Glutamatergic neuron (in vitro differentiated cells): ENCODE measurements at regions not wholly inside any gene's neighbourhood (a gene's known extent, or its start where the extent isn't known, plus 50 kb on each side); places are given as distances from the start of the nearest gene placed in this dataset.

Experiments
- DNase-seq: peaks from one replicate; pipeline ENCODE4 v3.0.0; 2022
- H3K27ac Mint-ChIP-seq: one replicate; pipeline ENCODE4 v1.8.0; 2020; ENCODE audit warnings: mild to moderate bottlenecking, mixed read lengths, inconsistent platforms; ENCODE audit not compliant: unreplicated experiment
- H3K27me3 Mint-ChIP-seq: one replicate; pipeline ENCODE4 v1.8.0; 2020; ENCODE audit warnings: mild to moderate bottlenecking, moderate library complexity, mixed read lengths, inconsistent platforms; ENCODE audit not compliant: unreplicated experiment
- H3K36me3 Mint-ChIP-seq: one replicate; pipeline ENCODE4 v1.8.0; 2020; ENCODE audit warnings: mild to moderate bottlenecking, mixed read lengths, inconsistent platforms; ENCODE audit not compliant: unreplicated experiment
- H3K4me1 Mint-ChIP-seq: one replicate; pipeline ENCODE4 v1.8.0; 2020; ENCODE audit warnings: mild to moderate bottlenecking, low read depth, mixed read lengths, inconsistent platforms; ENCODE audit not compliant: unreplicated experiment
- H3K4me3 Mint-ChIP-seq: one replicate; pipeline ENCODE4 v1.8.0; 2020; ENCODE audit warnings: mild to moderate bottlenecking, mixed read lengths, inconsistent platforms; ENCODE audit not compliant: unreplicated experiment
- H3K9me3 Mint-ChIP-seq: one replicate; pipeline ENCODE4 v1.8.0; 2020; ENCODE audit warnings: mild to moderate bottlenecking, moderate library complexity, mixed read lengths, inconsistent platforms; ENCODE audit not compliant: unreplicated experiment
- TF ChIP-seq, protein P1 (sequence below): fragments of 200-600 bp; sonication (generic); IDR thresholded peaks from one replicate; pipeline ENCODE4 v1.5.0; 2021; ENCODE audit not compliant: partially characterized antibody, unreplicated experiment

DNA sequence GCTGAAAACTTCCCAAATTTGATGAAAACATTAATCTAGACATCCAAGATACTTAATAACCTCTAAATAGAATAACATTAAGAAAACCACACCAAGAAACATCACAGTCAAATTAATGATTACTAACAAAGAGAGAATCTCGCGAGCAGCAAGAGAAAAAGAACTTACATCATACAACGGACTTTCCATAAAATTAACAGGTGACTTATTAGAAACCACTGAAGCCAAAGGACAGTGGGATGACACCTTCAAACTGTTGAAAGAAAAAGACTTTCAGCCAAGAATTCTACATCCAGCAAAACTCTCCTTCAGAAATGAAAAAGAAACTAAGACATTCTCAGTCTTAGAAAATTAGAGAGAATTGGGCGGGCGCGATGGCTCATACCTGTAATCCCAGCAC, 232.0 kb downstream of the SNCA start:
- Mint-ChIP-seq H3K36me3 (no peaks in the 10 kb centered on the region), H3K27ac (no peak overlapping the region), H3K4me1 (no peaks in the 10 kb centered on the region), H3K27me3 (no peaks in the 10 kb centered on the region), H3K4me3 (no peak overlapping the region), H3K9me3 (no peaks in the 10 kb centered on the region)
- DNase-seq, result no peak
- TF ChIP-seq, protein P1, sequence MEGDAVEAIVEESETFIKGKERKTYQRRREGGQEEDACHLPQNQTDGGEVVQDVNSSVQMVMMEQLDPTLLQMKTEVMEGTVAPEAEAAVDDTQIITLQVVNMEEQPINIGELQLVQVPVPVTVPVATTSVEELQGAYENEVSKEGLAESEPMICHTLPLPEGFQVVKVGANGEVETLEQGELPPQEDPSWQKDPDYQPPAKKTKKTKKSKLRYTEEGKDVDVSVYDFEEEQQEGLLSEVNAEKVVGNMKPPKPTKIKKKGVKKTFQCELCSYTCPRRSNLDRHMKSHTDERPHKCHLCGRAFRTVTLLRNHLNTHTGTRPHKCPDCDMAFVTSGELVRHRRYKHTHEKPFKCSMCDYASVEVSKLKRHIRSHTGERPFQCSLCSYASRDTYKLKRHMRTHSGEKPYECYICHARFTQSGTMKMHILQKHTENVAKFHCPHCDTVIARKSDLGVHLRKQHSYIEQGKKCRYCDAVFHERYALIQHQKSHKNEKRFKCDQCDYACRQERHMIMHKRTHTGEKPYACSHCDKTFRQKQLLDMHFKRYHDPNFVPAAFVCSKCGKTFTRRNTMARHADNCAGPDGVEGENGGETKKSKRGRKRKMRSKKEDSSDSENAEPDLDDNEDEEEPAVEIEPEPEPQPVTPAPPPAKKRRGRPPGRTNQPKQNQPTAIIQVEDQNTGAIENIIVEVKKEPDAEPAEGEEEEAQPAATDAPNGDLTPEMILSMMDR, result no peak

DNA sequence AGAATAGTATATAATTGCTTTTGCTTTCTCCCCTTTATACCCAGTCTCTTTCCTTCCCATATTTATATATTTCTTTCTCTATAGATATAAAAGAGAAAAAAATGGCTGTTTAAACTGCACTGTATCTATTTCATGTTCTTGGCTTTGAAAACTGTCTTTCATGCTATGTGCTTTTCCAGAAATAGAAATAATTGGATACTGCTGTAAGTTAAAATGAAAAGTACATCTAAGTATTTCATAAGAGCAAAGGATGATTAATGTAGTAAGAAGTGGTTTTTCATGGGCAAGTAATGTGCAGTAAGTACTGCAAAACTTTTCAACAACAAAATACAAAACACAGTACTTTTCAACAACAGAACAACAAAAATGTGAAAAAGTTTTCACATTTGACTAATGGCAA, 237.9 kb downstream of the SNCA start:
- DNase-seq, result no peak
- no peaks in the 10 kb centered on the region for H3K36me3 Mint-ChIP-seq
- no peak overlapping the region for H3K27ac Mint-ChIP-seq
- H3K9me3 Mint-ChIP-seq, result no peaks in the 10 kb centered on the region
- H3K4me1 Mint-ChIP-seq, result no peaks in the 10 kb centered on the region
- H3K4me3 Mint-ChIP-seq, result no peak overlapping the region
- H3K27me3 Mint-ChIP-seq, result no peaks in the 10 kb centered on the region
- TF ChIP-seq, protein P1, result no peak

DNA sequence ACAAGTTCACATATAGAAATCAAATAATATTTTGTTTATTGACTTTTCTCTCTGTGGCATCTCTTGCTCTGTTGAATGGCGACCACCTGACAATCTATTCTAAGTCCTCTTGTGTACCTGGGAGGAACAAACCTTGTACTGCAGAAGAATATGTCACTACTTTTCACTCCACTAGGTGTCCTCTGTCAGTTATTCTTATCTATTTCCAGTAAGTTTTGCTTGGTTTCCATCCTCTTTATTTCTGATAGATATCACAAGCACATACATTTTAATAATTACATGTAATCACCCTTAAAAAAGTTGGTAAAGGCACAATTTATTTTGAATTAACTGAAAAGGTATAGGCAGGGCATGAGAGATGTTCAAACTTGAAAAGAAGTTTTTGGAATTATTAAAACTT, 238.4 kb downstream of the SNCA start:
- no peaks in the 10 kb centered on the region for H3K27me3 Mint-ChIP-seq
- H3K27ac Mint-ChIP-seq, result no peak overlapping the region
- no peaks in the 10 kb centered on the region for H3K9me3 Mint-ChIP-seq
- H3K4me3 Mint-ChIP-seq, result no peak overlapping the region
- DNase-seq, result no peak
- H3K36me3 Mint-ChIP-seq, result no peaks in the 10 kb centered on the region
- TF ChIP-seq, protein P1, result peak; percentile 34
- no peaks in the 10 kb centered on the region for H3K4me1 Mint-ChIP-seq

DNA sequence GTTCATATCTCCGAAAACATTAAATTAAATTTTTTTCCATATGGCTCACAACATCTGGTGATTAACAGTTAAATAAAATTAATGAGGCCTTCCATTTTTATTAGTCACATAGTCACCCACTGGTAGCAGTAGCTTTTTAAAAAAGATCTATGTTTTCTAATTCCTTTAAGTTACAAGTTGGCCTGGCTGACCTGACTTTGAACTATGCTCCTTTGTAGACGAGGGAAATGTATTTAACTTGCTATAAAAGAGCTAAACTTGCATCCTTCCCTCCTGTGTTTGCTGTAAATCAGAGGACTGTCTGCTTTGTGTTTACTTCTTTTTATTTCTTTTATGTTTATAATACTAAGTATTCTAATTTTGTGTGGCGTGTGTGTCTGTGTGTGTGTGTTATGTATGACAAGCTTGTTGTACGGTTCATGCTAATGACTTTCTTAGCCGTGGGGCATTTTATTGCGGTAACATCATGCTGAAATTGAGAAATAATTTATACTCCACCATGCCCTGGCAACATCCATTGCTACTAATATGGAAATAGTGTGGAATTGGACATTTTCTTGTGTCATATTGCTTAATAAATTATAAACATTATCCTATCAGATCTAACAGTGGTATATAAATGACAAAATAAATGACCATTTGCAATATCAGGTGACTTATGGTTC, 241.7 kb downstream of the SNCA start:
- no peaks in the 10 kb centered on the region for H3K4me1 Mint-ChIP-seq
- no peaks in the 10 kb centered on the region for H3K27me3 Mint-ChIP-seq
- H3K9me3 Mint-ChIP-seq, result no peaks in the 10 kb centered on the region
- H3K36me3 Mint-ChIP-seq, result no peaks in the 10 kb centered on the region
- TF ChIP-seq, protein P1, result no peak
- no peak overlapping the region for H3K4me3 Mint-ChIP-seq
- no peak overlapping the region for H3K27ac Mint-ChIP-seq
- no peak for DNase-seq

DNA sequence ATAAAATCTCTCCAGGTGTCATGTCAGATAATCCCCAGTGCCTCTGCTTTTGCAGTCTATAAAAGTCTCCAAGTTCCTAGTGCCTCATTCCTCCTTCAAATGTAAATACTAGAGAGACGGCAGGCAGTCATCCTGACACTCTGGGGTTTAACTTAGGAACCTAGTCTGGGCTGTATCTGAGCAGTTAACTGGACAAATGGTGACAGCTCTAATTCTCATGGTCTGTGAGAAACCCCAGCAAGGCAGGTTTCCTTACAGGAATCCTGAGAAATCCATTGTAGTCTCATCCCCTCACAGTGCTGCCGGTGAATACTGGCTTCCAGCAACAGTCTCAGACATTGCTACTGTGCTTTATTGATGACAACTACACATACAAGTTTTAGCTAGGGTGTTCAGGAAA, 246.8 kb downstream of the SNCA start:
- Mint-ChIP-seq H3K27ac (no peak overlapping the region), H3K27me3 (peaks cover 3% of the 10 kb centered on the region)

More for the DNA sequence above, 246.8 kb downstream of the SNCA start:
- Mint-ChIP-seq H3K36me3 (no peaks in the 10 kb centered on the region), H3K9me3 (no peaks in the 10 kb centered on the region), H3K4me3 (no peak overlapping the region), H3K4me1 (no peaks in the 10 kb centered on the region)
- TF ChIP-seq, protein P1, result no peak
- no peak for DNase-seq
